Rectal smooth muscle tissue (tissue), 1 donor: ENCODE measurements at regions not wholly inside any gene's neighbourhood (a gene's known extent, or its start where the extent isn't known, plus 50 kb on each side); places are given as distances from the start of the nearest gene placed in this dataset.

Experiments
- H3K27ac ChIP-seq: one replicate; pipeline ENCODE4 v1.7.0; 2013; ENCODE audit warnings: low read depth, low read length, inconsistent platforms
- H3K27me3 ChIP-seq: one replicate; pipeline ENCODE4 v1.7.0; 2013; ENCODE audit warnings: low read length; ENCODE audit not compliant: control insufficient read depth, insufficient read depth
- H3K36me3 ChIP-seq: one replicate; pipeline ENCODE4 v1.7.0; 2013; ENCODE audit warnings: low read length; ENCODE audit not compliant: control insufficient read depth, insufficient read depth
- H3K4me1 ChIP-seq: one replicate; pipeline ENCODE4 v1.7.0; 2013; ENCODE audit warnings: low read length; ENCODE audit not compliant: control insufficient read depth, insufficient read depth
- H3K4me3 ChIP-seq: one replicate; pipeline ENCODE4 v1.7.0; 2013; ENCODE audit warnings: low read length
- H3K9ac ChIP-seq: one replicate; pipeline ENCODE4 v1.7.0; 2013; ENCODE audit warnings: low read length

DNA sequence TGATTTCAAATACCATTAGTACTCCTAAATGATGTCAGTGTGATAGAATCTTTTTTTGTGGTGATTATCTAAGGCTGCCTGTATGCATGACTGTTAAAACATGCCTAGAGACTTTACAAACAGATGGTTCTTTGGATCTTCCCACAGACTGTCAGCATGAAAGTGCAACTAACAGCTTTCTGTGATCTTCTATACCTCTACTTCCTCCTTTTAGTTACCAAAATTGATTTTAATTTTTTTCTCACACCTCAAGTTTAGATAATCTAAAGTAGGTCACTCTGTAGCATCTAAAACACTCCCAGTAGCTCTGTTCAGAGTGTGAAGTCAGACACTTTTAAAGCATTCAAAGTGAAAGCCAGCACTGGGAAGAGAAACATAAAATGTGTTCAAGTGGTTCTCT lies 534.5 kb downstream of the PTPRC start:
- H3K36me3 ChIP-seq: no peaks in the 10 kb centered on the region
- H3K27me3 ChIP-seq: no peaks in the 10 kb centered on the region
- no peak overlapping the region for H3K9ac ChIP-seq
- no peaks in the 10 kb centered on the region for H3K4me1 ChIP-seq
- no peak overlapping the region for H3K4me3 ChIP-seq
- no peak overlapping the region for H3K27ac ChIP-seq

DNA sequence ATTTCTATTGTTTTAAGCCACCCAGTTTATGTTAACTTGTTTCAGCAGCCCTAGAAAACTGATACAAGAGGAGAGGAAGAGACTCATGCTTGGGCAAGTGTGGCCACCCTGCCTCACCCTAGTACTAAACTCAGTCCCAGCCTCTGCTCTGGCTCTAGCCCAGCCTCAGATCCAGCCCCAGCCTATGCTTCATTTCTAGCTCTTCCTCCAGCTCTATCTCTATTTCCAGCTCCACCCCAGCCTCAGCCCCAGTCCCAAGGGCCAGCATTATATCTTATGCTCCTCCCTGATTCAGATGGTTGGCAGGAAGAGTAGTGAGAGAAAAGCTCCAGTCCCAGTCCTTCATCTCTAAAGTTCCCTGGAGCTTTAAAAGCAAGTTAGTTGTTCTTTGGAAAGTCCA lies 535.5 kb downstream of the PTPRC start:
- no peaks in the 10 kb centered on the region for H3K4me1 ChIP-seq
- H3K27me3 ChIP-seq: no peaks in the 10 kb centered on the region
- no peak overlapping the region for H3K27ac ChIP-seq
- no peaks in the 10 kb centered on the region for H3K36me3 ChIP-seq
- H3K9ac ChIP-seq: no peak overlapping the region
- H3K4me3 ChIP-seq: no peak overlapping the region

DNA sequence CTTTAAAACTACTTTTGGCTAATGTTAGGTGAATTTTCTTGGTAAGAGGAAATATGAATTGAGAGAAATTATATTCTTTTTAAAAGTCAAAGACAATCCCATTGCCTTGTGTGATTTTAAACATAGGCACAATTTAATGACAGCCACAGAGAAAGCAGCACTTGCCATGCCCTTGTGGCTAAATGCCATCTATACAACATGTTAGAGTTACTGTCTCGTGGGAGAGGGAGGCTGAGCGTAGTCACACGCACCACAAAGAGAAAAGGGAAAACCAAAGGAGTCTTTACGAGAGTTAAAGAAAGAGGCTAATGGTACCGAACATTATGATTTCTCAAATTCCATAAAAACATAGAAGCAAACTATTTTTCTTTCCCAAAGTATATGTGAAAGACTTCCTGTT lies 537.9 kb downstream of the PTPRC start:
- Histone ChIP-seq H3K4me3 (no peak overlapping the region), H3K36me3 (no peaks in the 10 kb centered on the region), H3K27ac (no peak overlapping the region), H3K4me1 (no peaks in the 10 kb centered on the region), H3K27me3 (no peaks in the 10 kb centered on the region), H3K9ac (no peak overlapping the region)

DNA sequence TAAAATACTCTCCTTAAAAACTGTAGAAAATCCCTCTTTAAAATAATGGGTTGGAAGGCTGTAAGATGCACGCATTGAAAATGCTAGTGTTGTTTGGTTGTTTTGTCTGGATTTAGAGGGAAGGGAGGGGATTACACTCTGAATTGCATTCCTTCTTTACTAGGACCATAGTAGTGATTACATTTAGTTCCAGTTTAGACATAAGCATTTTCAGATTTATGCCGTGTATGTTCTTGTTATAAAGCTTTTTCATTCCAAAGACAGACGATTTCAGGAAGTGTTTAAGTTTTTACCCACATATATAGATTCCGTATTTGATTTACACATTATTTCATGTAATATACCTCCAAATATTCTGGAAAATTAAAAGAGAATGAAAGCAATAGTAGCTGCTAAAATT lies 538.4 kb downstream of the PTPRC start:
- no peak overlapping the region for H3K27ac ChIP-seq
- H3K4me1 ChIP-seq: no peaks in the 10 kb centered on the region
- H3K36me3 ChIP-seq: no peaks in the 10 kb centered on the region
- no peaks in the 10 kb centered on the region for H3K27me3 ChIP-seq
- no peak overlapping the region for H3K4me3 ChIP-seq
- no peak overlapping the region for H3K9ac ChIP-seq

DNA sequence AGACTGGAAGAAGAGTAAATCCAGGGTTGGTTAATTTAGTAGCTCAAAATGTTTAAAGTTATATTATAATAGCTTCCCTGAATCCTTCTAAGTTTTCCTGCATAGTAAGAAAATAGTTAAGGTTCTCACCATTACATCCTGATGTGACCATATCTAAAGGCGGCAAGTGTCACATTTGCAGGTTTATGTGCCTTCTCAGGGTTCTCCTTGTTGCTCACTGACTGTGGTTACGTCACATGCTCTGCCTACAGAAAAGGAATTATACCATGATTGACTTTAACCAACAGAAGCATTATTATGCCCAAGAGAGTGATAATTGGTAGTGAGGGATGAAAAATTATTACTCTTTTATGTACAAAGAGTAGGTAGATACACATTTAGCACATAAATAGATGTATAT lies 539.8 kb downstream of the PTPRC start:
- H3K27ac ChIP-seq: no peak overlapping the region
- no peak overlapping the region for H3K4me3 ChIP-seq
- no peaks in the 10 kb centered on the region for H3K36me3 ChIP-seq

DNA sequence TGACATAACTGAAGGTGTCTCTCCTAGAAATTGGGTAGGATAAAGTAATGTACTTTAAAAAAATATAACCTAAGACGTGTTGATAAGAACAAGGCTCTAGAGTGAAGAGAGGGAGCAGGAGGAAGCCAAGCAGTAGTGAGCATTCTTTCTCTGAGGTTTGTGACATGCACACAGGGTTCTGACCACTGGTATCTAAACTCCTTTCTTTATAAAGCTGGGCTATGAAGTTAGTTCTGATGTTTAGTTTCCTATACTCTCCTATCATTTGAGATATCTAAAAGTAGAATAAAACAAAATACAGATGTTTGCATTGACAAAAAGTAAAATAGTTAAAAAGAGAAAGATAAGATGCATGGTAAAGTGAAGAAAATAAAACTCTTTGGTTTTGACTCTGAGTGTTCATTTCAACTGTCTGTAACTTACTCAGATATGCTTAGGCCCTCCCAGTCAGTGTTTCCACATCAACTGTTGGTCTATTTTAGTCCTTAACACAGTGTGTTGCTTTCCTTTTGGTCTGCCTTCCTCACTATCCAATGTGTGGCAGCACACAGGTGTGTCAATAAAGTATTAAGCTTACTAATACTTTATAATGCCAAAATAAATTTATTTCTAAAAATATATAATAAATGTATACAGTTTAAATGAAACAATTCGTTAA lies 543.5 kb downstream of the PTPRC start:
- Histone ChIP-seq H3K9ac (no peak overlapping the region), H3K4me1 (no peaks in the 10 kb centered on the region), H3K4me3 (no peak overlapping the region), H3K36me3 (no peaks in the 10 kb centered on the region), H3K27ac (no peak overlapping the region), H3K27me3 (no peaks in the 10 kb centered on the region)

More for the DNA sequence above, 539.8 kb downstream of the PTPRC start:
- Histone ChIP-seq H3K4me1 (no peaks in the 10 kb centered on the region), H3K27me3 (no peaks in the 10 kb centered on the region), H3K9ac (no peak overlapping the region)

DNA sequence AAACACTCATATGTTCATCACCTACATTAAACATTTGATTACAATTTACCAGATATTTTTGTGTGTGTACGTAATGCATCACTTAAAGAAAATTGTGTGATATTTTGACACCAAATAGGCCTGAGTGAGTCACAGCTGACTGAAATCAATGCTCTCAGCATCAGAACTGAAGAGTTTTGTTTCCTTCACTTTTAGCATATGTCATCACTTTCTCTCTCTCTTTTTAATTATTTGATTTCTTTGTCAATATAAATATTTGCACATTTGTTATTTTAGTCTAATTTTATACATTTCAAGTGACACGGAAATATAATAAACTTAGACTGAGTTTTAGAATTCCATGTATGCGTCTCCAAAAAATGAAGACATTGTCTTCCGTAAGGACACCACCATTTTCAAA lies 545.3 kb downstream of the PTPRC start:
- Histone ChIP-seq H3K36me3 (no peaks in the 10 kb centered on the region), H3K27me3 (no peaks in the 10 kb centered on the region), H3K4me1 (no peaks in the 10 kb centered on the region), H3K27ac (no peak overlapping the region), H3K4me3 (no peak overlapping the region), H3K9ac (no peak overlapping the region)

DNA sequence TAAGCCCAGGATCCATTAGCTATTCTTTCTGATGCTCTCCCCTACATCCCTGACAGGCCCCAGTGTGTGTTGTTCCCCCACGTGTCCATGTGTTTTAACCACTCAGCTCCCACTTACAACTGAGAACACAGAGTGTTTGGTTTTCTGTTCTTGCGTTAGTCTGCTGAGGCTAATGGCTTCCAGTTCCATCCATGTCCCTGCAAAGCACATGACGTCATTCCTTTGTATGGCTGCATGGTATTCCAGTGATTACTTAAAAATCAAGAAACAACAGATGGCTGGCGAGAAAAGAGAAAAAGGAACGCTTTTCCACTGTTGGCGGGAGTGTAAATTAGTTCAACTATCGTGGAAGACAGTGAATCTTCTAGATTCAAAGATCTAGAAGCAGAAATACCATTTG lies 556.0 kb downstream of the PTPRC start:
- no peak overlapping the region for H3K4me3 ChIP-seq
- H3K9ac ChIP-seq: no peak overlapping the region

DNA sequence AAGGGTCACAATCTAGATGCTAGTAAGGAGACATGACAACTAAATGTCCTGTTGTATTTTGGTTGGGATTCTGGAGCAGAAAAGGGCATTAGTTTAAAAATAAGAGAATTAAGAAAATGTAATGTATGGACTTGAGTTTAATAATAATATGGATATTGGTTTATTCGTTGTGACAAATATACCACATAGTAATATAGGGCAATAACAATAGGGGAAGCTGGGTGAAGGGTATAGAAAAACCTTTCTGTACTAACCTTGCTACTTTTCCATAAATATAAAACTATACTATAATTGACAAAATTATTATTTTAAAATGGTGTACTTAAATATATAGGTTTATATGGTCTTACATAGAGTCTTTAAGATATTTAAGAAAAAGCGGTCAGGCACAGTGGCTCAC lies 558.9 kb downstream of the PTPRC start:
- no peak overlapping the region for H3K4me3 ChIP-seq
- H3K4me1 ChIP-seq: no peaks in the 10 kb centered on the region
- no peaks in the 10 kb centered on the region for H3K36me3 ChIP-seq
- no peak overlapping the region for H3K9ac ChIP-seq
- H3K27me3 ChIP-seq: no peaks in the 10 kb centered on the region
- H3K27ac ChIP-seq: no peak overlapping the region

More for the DNA sequence above, 556.0 kb downstream of the PTPRC start:
- Histone ChIP-seq H3K27ac (no peak overlapping the region), H3K27me3 (no peaks in the 10 kb centered on the region), H3K36me3 (no peaks in the 10 kb centered on the region), H3K4me1 (no peaks in the 10 kb centered on the region)

DNA sequence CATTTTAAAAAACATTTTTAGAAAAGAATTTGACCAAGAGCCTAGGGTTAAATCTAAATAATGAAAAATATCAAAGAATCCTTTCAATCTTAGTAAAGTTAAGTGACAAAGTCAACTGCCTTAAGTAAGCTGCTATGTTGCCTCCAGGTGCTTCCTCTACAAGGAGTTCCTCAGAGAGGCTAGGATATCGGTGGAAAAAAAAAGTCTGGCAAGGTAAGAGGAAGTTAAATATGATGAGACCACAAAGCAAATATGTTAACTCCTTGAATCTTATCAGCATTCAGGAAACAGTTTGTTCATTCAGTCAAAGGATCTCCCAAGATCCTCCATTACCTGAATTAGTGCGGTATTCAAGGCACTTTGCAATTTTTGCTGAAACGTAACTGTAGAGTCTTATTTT lies 563.5 kb downstream of the PTPRC start:
- Histone ChIP-seq H3K9ac (no peak overlapping the region), H3K36me3 (no peaks in the 10 kb centered on the region), H3K4me3 (no peak overlapping the region), H3K27ac (no peak overlapping the region), H3K27me3 (no peaks in the 10 kb centered on the region), H3K4me1 (no peaks in the 10 kb centered on the region)

DNA sequence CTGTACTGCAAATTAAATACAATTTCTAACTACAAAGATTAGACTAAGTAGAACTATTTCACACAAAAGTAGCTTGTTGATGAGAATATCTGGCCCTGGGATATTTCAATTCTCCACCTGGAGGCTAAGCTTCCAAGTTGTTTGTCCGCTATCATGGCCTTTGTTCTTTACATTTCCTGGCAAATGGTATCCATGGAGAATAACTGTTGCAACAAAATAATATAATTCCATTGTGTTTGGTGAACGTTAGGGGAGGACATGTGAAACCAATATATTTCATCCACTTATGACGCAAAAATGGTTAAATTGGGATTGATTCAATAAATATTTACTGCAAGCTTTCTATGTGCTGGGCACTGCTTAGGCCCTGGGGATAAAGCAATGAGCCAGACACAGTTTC lies 565.4 kb downstream of the PTPRC start:
- Histone ChIP-seq H3K27me3 (no peaks in the 10 kb centered on the region), H3K36me3 (no peaks in the 10 kb centered on the region), H3K27ac (no peak overlapping the region), H3K4me3 (no peak overlapping the region), H3K9ac (no peak overlapping the region), H3K4me1 (no peaks in the 10 kb centered on the region)

DNA sequence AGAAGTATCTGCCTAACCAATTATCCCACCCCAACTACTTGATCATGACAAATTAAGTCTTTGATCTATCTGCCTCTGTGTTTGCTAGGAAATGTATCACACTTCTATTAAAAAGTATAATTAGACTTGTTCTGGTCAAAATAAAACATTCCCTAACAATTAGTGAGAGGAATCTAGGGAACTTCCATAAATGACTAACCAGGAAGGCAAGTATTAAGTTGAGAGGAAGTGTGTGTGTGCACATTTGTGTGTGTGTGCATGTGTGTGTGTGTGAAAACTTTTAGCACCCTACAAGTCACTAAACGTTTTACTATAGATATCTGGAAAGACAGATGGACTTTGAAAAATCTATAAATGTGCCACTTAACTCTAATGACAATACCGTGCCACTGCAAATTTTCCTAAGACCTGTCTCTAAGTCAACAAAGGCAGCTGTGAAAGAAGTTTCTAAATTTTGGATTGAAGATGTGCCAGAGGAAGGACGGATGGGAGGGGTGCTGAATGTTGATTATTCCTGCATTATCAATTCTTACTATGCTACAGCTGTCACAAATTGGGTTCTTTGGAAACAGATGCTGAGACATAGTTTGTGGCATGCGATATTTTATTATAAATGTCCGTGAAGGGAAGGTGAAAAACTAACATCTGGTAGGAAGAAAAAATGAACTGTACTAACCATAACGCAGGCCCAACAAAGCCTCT lies 567.1 kb downstream of the PTPRC start:
- Histone ChIP-seq H3K27ac (no peak overlapping the region), H3K4me3 (no peak overlapping the region)

DNA sequence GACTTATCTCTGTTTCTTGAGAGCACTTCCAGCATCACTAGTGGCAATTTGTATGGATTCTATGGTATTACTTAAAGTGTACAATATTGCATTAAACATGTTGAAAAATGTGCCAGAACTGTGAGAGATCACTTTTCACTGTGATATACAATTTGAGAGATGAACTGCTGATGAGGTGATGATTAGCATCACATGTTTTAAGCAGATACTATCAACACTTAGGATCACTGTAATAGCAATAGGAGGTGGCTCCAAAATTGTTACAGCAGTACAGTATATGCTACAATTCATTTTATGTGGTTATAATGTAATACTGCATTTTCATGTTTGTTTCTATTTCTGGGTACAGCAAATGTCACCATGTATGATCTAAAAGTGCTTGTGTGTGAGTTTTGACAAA lies 570.0 kb downstream of the PTPRC start:
- Histone ChIP-seq H3K27me3 (no peaks in the 10 kb centered on the region), H3K9ac (no peak overlapping the region), H3K27ac (no peak overlapping the region), H3K36me3 (no peaks in the 10 kb centered on the region), H3K4me3 (no peak overlapping the region), H3K4me1 (no peaks in the 10 kb centered on the region)

More for the DNA sequence above, 567.1 kb downstream of the PTPRC start:
- Histone ChIP-seq H3K36me3 (no peaks in the 10 kb centered on the region), H3K9ac (no peak overlapping the region), H3K4me1 (no peaks in the 10 kb centered on the region), H3K27me3 (no peaks in the 10 kb centered on the region)
